C4-2B (cell line): ENCODE measurements at regions not wholly inside any gene's neighbourhood (a gene's known extent, or its start where the extent isn't known, plus 50 kb on each side); places are given as distances from the start of the nearest gene placed in this dataset.

Source experiments
- ZFX ChIP-seq: fragments of 450-650 bp; IDR thresholded peaks from 2 replicates; pipeline ENCODE4 v1.6.1; 2017
- TF ChIP-seq, protein P1 (sequence below): fragments of 450-650 bp; conservative IDR thresholded peaks from 2 replicates; pipeline ENCODE4 v1.5.1; 2017; ENCODE audit warnings: mild to moderate bottlenecking

- TF ChIP-seq, protein P1, sequence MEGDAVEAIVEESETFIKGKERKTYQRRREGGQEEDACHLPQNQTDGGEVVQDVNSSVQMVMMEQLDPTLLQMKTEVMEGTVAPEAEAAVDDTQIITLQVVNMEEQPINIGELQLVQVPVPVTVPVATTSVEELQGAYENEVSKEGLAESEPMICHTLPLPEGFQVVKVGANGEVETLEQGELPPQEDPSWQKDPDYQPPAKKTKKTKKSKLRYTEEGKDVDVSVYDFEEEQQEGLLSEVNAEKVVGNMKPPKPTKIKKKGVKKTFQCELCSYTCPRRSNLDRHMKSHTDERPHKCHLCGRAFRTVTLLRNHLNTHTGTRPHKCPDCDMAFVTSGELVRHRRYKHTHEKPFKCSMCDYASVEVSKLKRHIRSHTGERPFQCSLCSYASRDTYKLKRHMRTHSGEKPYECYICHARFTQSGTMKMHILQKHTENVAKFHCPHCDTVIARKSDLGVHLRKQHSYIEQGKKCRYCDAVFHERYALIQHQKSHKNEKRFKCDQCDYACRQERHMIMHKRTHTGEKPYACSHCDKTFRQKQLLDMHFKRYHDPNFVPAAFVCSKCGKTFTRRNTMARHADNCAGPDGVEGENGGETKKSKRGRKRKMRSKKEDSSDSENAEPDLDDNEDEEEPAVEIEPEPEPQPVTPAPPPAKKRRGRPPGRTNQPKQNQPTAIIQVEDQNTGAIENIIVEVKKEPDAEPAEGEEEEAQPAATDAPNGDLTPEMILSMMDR, result no peak
- no peak for TF ChIP-seq ZFX
These were observed 543.5 kb downstream of the BRD1 start for GRCh38 chr22:49284056-49284784.
